CD4-positive, alpha-beta T cell treated with Interleukin-17A for 1 hour (primary cell): ENCODE measurements at regions not wholly inside any gene's neighbourhood (a gene's known extent, or its start where the extent isn't known, plus 50 kb on each side); places are given as distances from the start of the nearest gene placed in this dataset.

ENCODE experiments used
- DNase-seq: peaks from one replicate; pipeline ENCODE4 v3.0.0-alpha.2; 2020

- no peak for DNase-seq
These were observed 573.4 kb downstream of the EFNB2 start for GRCh38 chr13:105962080-105962479.

GRCh38 chr13:105961438-105961837, 574.0 kb downstream of the EFNB2 start:
- no peak for DNase-seq

GRCh38 chr13:105960326-105960725, 575.1 kb downstream of the EFNB2 start:
- DNase-seq = no peak

- DNase-seq = no peak
These were observed 575.6 kb downstream of the EFNB2 start for GRCh38 chr13:105959876-105960275.

- DNase-seq = no peak
These were observed 577.6 kb downstream of the EFNB2 start for GRCh38 chr13:105957769-105958438.

GRCh38 chr13:105956921-105957320, 578.5 kb downstream of the EFNB2 start:
- no peak for DNase-seq

GRCh38 chr13:105952973-105953290, 582.5 kb downstream of the EFNB2 start:
- DNase-seq = no peak

GRCh38 chr13:105952233-105952972, 583.1 kb downstream of the EFNB2 start:
- no peak for DNase-seq

- DNase-seq = no peak
These were observed 587.3 kb downstream of the EFNB2 start for GRCh38 chr13:105948143-105948542.

- no peak for DNase-seq
These were observed 594.6 kb downstream of the EFNB2 start for GRCh38 chr13:105940882-105941281.

GRCh38 chr13:105937451-105937850, 598.0 kb downstream of the EFNB2 start:
- no peak for DNase-seq

GRCh38 chr13:105936816-105937215, 598.6 kb downstream of the EFNB2 start:
- DNase-seq = no peak

GRCh38 chr13:105929505-105929904, 606.0 kb downstream of the EFNB2 start:
- DNase-seq = no peak

- DNase-seq = no peak
These were observed 606.6 kb downstream of the EFNB2 start for GRCh38 chr13:105928901-105929300.

- no peak for DNase-seq
These were observed 607.4 kb downstream of the EFNB2 start for GRCh38 chr13:105928048-105928447.

- DNase-seq = no peak
These were observed 610.0 kb downstream of the EFNB2 start for GRCh38 chr13:105925496-105925895.

GRCh38 chr13:105921711-105922110, 613.8 kb downstream of the EFNB2 start:
- DNase-seq = no peak

GRCh38 chr13:105920370-105920769, 615.1 kb downstream of the EFNB2 start:
- no peak for DNase-seq

GRCh38 chr13:105918842-105919741, 616.4 kb downstream of the EFNB2 start:
- DNase-seq = no peak

GRCh38 chr13:105915146-105915850, 620.2 kb downstream of the EFNB2 start:
- DNase-seq = no peak

- no peak for DNase-seq
These were observed 621.0 kb downstream of the EFNB2 start for GRCh38 chr13:105914291-105915036.

GRCh38 chr13:105908586-105908985, 626.9 kb downstream of the EFNB2 start:
- peak; percentile 16 for DNase-seq
